Esophagus muscularis mucosa (tissue), 4 donors: ENCODE measurements at regions not wholly inside any gene's neighbourhood (a gene's known extent, or its start where the extent isn't known, plus 50 kb on each side); places are given as distances from the start of the nearest gene placed in this dataset.

Experiments
- DNase-seq: peaks from one replicate; pipeline ENCODE4 v3.0.0-alpha.2; 2017; ENCODE audit errors: extremely low spot score
- H3K27ac ChIP-seq, 4 donors: fragments of 200-600 bp; sonication (generic); replicated peaks in 1 of 4; 1 replicate in 3 of 4; 2 replicates in 1 of 4; pipeline ENCODE4 v1.5.1; 2016 to 2019; ENCODE audit warnings: mild to moderate bottlenecking in 1 of 4
- H3K27me3 ChIP-seq, 4 donors: fragments of 200-600 bp; sonication (generic); one replicate each; pipeline versions ENCODE4 v1.5.1 to v1.6.0; 2016 to 2019
- H3K36me3 ChIP-seq, 4 donors: fragments of 200-600 bp; sonication (generic); one replicate each; pipeline ENCODE4 v1.5.1; 2016 to 2019
- H3K4me1 ChIP-seq, 4 donors: fragments of 200-600 bp; sonication (generic); one replicate each; pipeline ENCODE4 v1.5.1; 2016 to 2019
- H3K4me3 ChIP-seq, 4 donors: fragments of 200-600 bp; sonication (generic); 1 replicate in 2 of 4; 2 replicates in 2 of 4; pipeline ENCODE4 v1.5.1; 2016 to 2019; ENCODE audit warnings: mild to moderate bottlenecking in 4 of 4, moderate library complexity in 1 of 4
- H3K9me3 ChIP-seq, 4 donors: fragments of 200-600 bp; sonication (generic); 1 replicate in 3 of 4; 2 replicates in 1 of 4; pipeline ENCODE4 v1.5.1; 2016 to 2019
- CTCF ChIP-seq, 3 experiments: fragments of 200-600 bp in 2 of 3; fragments of 450-650 bp in 1 of 3; sonication (generic) in 2 of 3; IDR thresholded peaks; one replicate each; pipeline ENCODE4 v1.5.1; 2017 to 2019; ENCODE audit warnings: antibody characterized with exemption in 3 of 3, mild to moderate bottlenecking in 2 of 3, moderate library complexity in 1 of 3
- EP300 ChIP-seq: sonication (generic); formaldehyde crosslinking; IDR thresholded peaks from one replicate; pipeline ENCODE4 v1.6.1; 2017; ENCODE audit warnings: antibody characterized with exemption
- POLR2A ChIP-seq: fragments of 450-650 bp; IDR thresholded peaks from one replicate; pipeline ENCODE4 v1.6.1; 2017; ENCODE audit warnings: antibody characterized with exemption, moderate library complexity, mild to moderate bottlenecking, low read depth
- POLR2AphosphoS5 ChIP-seq, 2 donors: sonication (generic); formaldehyde crosslinking; IDR thresholded peaks; one replicate each; pipeline ENCODE4 v1.6.1; 2017; ENCODE audit warnings: antibody characterized with exemption in 2 of 2
- WGBS: methylation state at CpG from one replicate; pipeline ENCODE4 v1.1.5; 2018; 5-methylcytosine and 5-hydroxymethylcytosine counted together
- intact Hi-C: fragments of 100-400 bp; cut with DNase I; formaldehyde crosslinking; loops from one replicate; pipeline ENCODE4 v1.15.1; 2023

GRCh38 chr3:15982243-15982642, 184.5 kb upstream of the ANKRD28 start:
- Histone ChIP-seq H3K27me3 (no peaks in the 10 kb centered on the region), H3K4me3 (no peak overlapping the region), H3K4me1 (no peaks in the 10 kb centered on the region), H3K36me3 (no peaks in the 10 kb centered on the region), H3K27ac (no peak overlapping the region), H3K9me3 (no peaks in the 10 kb centered on the region)
- WGBS = 33% methylated on average over 1 of the region's 1 CpG
- intact Hi-C loops = no loop called here
- peak; percentile 5 for DNase-seq
- no peak for TF ChIP-seq EP300
- TF ChIP-seq POLR2A = no peak
- TF ChIP-seq CTCF (IDR thresholded peaks at IDR 0.05) = no peak
- TF ChIP-seq POLR2AphosphoS5 (IDR thresholded peaks at IDR 0.05) = no peak

- Histone ChIP-seq H3K4me3 (no peak overlapping the region), H3K27me3 (no peaks in the 10 kb centered on the region), H3K4me1 (no peaks in the 10 kb centered on the region), H3K27ac (no peak overlapping the region), H3K9me3 (no peaks in the 10 kb centered on the region), H3K36me3 (no peaks in the 10 kb centered on the region)
- DNase-seq = peak; percentile 39
- TF ChIP-seq POLR2AphosphoS5 (IDR thresholded peaks at IDR 0.05) (no peak), CTCF (IDR thresholded peaks at IDR 0.05) (no peak), POLR2A (no peak), EP300 (no peak)
- intact Hi-C loops = no loop called here
- 73% methylated on average over 10 of the region's 10 CpGs for WGBS
Observed at GRCh38 chr3:15982667-15983196, 185.0 kb upstream of the ANKRD28 start.

- no peaks in the 10 kb centered on the region for H3K36me3 ChIP-seq
- no peak overlapping the region for H3K27ac ChIP-seq
- no peak overlapping the region for H3K4me3 ChIP-seq
- peak; percentile 75 for DNase-seq
- no peaks in the 10 kb centered on the region for H3K4me1 ChIP-seq
- H3K9me3 ChIP-seq = peaks cover 0 to under 1% (median 0%) of the 10 kb centered on the region in 4 donors
- no peak for TF ChIP-seq POLR2AphosphoS5 (IDR thresholded peaks at IDR 0.05)
- no peak for TF ChIP-seq CTCF (IDR thresholded peaks at IDR 0.05)
- no peak for TF ChIP-seq POLR2A
- TF ChIP-seq EP300 = no peak
- no peaks in the 10 kb centered on the region for H3K27me3 ChIP-seq
- 78% methylated on average over 2 of the region's 2 CpGs for WGBS
- intact Hi-C loops = no loop called here
Observed at GRCh38 chr3:15983232-15983631, 185.5 kb upstream of the ANKRD28 start.

DNA sequence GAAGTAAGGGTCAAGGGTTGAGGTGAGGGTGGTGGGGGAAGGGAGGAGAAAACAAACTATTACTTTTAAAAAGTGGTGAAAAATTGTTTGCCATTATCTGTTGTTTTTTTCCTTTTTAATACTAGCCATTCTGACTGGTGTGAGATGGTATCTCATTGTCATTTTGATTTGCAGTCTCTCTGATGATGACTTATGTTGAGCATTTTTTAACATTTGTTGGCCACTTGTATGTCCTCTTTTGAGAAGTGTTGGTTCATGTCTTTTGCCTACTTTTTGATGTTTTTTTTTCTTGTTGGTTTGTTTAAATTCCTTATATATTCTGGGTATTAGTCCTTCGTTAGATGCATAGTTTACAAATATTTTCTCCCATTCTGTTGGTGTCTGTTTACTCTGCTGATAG, 185.9 kb upstream of the ANKRD28 start:
- WGBS = 69% methylated on average over 1 of the region's 1 CpG
- H3K9me3 ChIP-seq = peaks cover 0 to 4% (median 0%) of the 10 kb centered on the region in 4 donors
- intact Hi-C loops = no loop called here

More for the DNA sequence above, 185.9 kb upstream of the ANKRD28 start:
- no peak for TF ChIP-seq POLR2A
- TF ChIP-seq EP300 = no peak
- TF ChIP-seq CTCF (IDR thresholded peaks at IDR 0.05) = no peak
- no peak for TF ChIP-seq POLR2AphosphoS5 (IDR thresholded peaks at IDR 0.05)
- Histone ChIP-seq H3K4me3 (no peak overlapping the region), H3K4me1 (no peaks in the 10 kb centered on the region), H3K27ac (no peak overlapping the region), H3K36me3 (no peaks in the 10 kb centered on the region), H3K27me3 (no peaks in the 10 kb centered on the region)
- DNase-seq = no peak
